ENCODE measurements at regions not wholly inside any gene's neighbourhood (a gene's known extent, or its start where the extent isn't known, plus 50 kb on each side); places are given as distances from the start of the nearest gene placed in this dataset.

- no peak for TF ChIP-seq RXRA (CRISPR knock-in tag; IDR thresholded peaks at IDR 0.05)
- TF ChIP-seq ZBTB26 (CRISPR knock-in tag; IDR thresholded peaks at IDR 0.05; ENCODE audit: borderline replicate concordance): no peak
Measured at GRCh38 chr1:234932511-234933430, 195.9 kb downstream of the TOMM20 start (continued).

- Histone ChIP-seq H3K36me3 (replicated peaks in 1 of 2; ENCODE audit: control insufficient read depth in 1 of 2, insufficient read depth in 2 of 2, low read length in 2 of 2) (no peaks in the 10 kb centered on the region), H3K4me3 (replicated peaks in 1 of 3; ENCODE audit: insufficient read depth in 1 of 3, low read depth in 2 of 3, low read length in 3 of 3) (no peak overlapping the region), H3K79me2 (ENCODE audit: insufficient read depth, low read length) (no peaks in the 10 kb centered on the region), H3K4me1 (ENCODE audit: insufficient read depth, low read length) (peaks cover 28% of the 10 kb centered on the region), H3K9ac (ENCODE audit: insufficient read depth, low read depth, low read length) (no peak overlapping the region), H2AFZ (ENCODE audit: low read length) (no peak overlapping the region), H3K27ac (ENCODE audit: extremely low read length, insufficient read depth, low read length) (no peak overlapping the region), H3K9me3 (ENCODE audit: low read length) (no peaks in the 10 kb centered on the region), H3K4me2 (ENCODE audit: low read depth, low read length) (no peak overlapping the region), H3K27me3 (ENCODE audit: control insufficient read depth in 1 of 2, insufficient read depth in 2 of 2, low read length in 2 of 2) (no peaks in the 10 kb centered on the region), H4K20me1 (ENCODE audit: insufficient read depth, low read length) (no peaks in the 10 kb centered on the region)
- CTCF ChIA-PET (ENCODE audit: low intra/inter-chr PET ratio, low total read pairs): no interaction called here
- WGBS (ENCODE audit: low lambda C conversion rate): 95% methylated on average over 11 of the region's 12 CpGs
- in situ Hi-C loops (cut with HindIII; ENCODE audit: extremely low pct_ligation_motif_present, low pct_unique_long_range_greater_than_20kb) (no loop called here), intact Hi-C loops (cut with micrococcal nuclease; ENCODE audit: unreplicated experiment) (no loop called here)
- BruUV-seq (replicated peaks): no TSS peak
- no peak for ATAC-seq
- DNase-seq (ENCODE audit: low spot score): no peak
- POLR2A ChIA-PET: interaction anchor here (0.9 to 3.5 kb wide), 2 partner anchors 25 to 152 kb away, joined by 3 to 13 read pairs; no protein-coding TSS in a partner anchor
- FAIRE-seq: no peak
- no peak for TF ChIP-seq MXD4 (CRISPR knock-in tag; IDR thresholded peaks at IDR 0.05)
- TF ChIP-seq ZBED4 (CRISPR knock-in tag; IDR thresholded peaks at IDR 0.05; ENCODE audit: borderline replicate concordance): no peak
- no peak for TF ChIP-seq MBNL3 (CRISPR knock-in tag; conservative IDR thresholded peaks at IDR 0.05)
- TF ChIP-seq ZMYM4 (CRISPR knock-in tag; IDR thresholded peaks at IDR 0.05): no peak
- no peak for TF ChIP-seq POLR2G (IDR thresholded peaks at IDR 0.05; ENCODE audit: low read depth, low read length)
- TF ChIP-seq ARID5B (CRISPR knock-in tag; IDR thresholded peaks at IDR 0.05): no peak
- TF ChIP-seq FOXA3 (CRISPR knock-in tag; IDR thresholded peaks at IDR 0.05): no peak
- TF ChIP-seq ZSCAN5A (CRISPR knock-in tag; IDR thresholded peaks at IDR 0.05; ENCODE audit: borderline replicate concordance): no peak
- no peak for TF ChIP-seq ZNF34 (CRISPR knock-in tag; IDR thresholded peaks at IDR 0.05; ENCODE audit: borderline replicate concordance)
Measured at GRCh38 chr1:234932106-234932505, 196.5 kb downstream of the TOMM20 start.
